ENCODE measurements at regions not wholly inside any gene's neighbourhood (a gene's known extent, or its start where the extent isn't known, plus 50 kb on each side); places are given as distances from the start of the nearest gene placed in this dataset.

GRCh38 chr4:123234955-123235354 lies 161.6 kb upstream of the SPRY1 start:
- TF ChIP-seq SP1 (IDR thresholded peaks at IDR 0.05) (no peak), L3MBTL2 (conservative IDR thresholded peaks at IDR 0.05) (no peak), ELF4 (IDR thresholded peaks at IDR 0.05) (no peak), FOXM1 (IDR thresholded peaks at IDR 0.05; ENCODE audit: borderline replicate concordance) (no peak), NFRKB (IDR thresholded peaks at IDR 0.05) (no peak), FOXK2 (IDR thresholded peaks at IDR 0.05) (no peak), FOXA1 (IDR thresholded peaks at IDR 0.05) (no peak), ARNT (IDR thresholded peaks at IDR 0.05) (no peak), ZNF384 (IDR thresholded peaks at IDR 0.05) (no peak)

All from HEK293T (cell line).